SIG-M5 treated with dmso at 0.1 percent for 504 hours (cell line): ENCODE measurements at regions not wholly inside any gene's neighbourhood (a gene's known extent, or its start where the extent isn't known, plus 50 kb on each side); places are given as distances from the start of the nearest gene placed in this dataset.

Experiments
- DNase-seq: peaks from one replicate; lab custom pipeline; 2025; ENCODE audit not compliant: unreplicated experiment; lab: John Stamatoyannopoulos, UW

DNA sequence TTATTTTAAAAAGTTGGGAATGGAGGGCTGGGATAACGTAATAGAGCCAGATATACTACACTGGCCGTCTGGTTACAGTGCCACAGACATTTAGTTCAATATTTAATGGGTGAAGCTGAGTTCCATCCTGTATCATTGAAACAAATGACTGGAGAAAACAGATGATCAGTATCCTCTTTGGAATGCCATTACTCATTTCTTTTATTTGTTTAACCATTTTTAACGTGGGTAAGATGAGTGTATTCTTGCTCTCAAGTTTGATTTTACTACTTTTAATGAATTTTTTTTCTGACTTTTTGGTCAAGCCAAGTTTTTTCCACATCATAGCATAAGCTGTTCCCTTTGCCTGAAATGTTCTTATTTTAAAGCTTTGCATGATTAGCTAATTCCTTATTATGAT, 53.9 kb upstream of the GRM7 start:
- no peak for DNase-seq

DNA sequence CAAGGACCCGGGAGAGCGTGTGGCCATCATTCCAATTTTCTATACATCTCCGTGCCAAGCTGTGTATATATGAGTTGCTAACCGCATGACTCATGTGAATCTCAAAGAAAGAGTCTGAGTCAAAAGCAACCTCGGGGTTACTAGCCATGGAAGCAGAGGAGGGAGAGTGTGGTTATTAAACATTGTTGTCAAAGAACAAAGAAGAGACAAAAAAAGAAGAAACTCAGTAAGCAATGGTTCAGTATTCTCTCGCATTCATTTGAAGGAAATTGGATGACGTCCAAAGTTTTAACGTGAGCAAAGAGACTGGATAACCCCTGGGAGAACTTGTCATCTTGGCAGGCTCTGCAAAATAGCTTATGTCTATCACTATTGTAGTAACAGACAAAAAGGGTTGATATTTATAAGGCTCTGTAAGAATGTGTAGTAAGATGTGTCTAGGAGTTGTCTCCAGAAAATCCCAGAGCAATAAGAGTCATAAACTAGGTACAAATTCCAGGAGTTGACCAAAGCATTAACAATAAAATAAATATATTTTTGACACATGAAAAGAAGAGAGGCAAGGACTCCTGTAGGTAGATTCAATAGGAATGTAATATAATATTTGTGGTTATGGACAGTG, 52.8 kb upstream of the GRM7 start:
- DNase-seq = no peak

DNA sequence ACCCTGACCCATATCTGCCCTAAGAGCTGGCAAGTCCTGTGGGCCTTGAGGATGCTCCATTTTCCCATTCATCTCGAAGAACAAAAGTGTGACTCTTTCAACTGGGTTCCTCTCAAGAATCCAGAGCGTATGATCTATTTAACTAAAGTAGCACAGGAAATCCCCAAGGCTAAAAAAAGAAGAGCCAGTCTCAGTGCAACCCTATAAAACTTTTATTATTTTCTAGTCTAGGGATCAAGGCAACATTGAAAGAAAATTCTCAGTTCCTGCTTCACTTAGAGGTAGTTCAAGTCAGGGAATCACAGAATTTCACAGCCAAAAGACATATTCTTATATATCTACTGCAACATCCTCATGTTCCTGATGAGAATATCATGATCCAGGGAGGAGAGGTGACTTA, 51.6 kb upstream of the GRM7 start:
- DNase-seq = no peak
